ENCODE measurements at regions not wholly inside any gene's neighbourhood (a gene's known extent, or its start where the extent isn't known, plus 50 kb on each side); places are given as distances from the start of the nearest gene placed in this dataset.

- no peak overlapping the region for H3K27ac ChIP-seq (ENCODE audit: low read depth, low read length, poor library complexity, severe bottlenecking)
- no peak overlapping the region for H3K4me2 ChIP-seq (ENCODE audit: low read length)
- H2AFZ ChIP-seq (ENCODE audit: low read length), result no peak overlapping the region
- no peaks in the 10 kb centered on the region for H3K36me3 ChIP-seq (ENCODE audit: insufficient read depth, low read length)
- H3K27me3 ChIP-seq (ENCODE audit: insufficient read depth, low read length), result no peaks in the 10 kb centered on the region
- no peak overlapping the region for H3K9ac ChIP-seq (ENCODE audit: low read length)
- no peaks in the 10 kb centered on the region for H3K4me1 ChIP-seq (ENCODE audit: insufficient read depth, low read length, severe bottlenecking)
- no peak overlapping the region for H3K4me3 ChIP-seq (ENCODE audit: low read depth, low read length, poor library complexity, severe bottlenecking)
- no peaks in the 10 kb centered on the region for H3K9me3 ChIP-seq (ENCODE audit: low read length)
- no peaks in the 10 kb centered on the region for H4K20me1 ChIP-seq (ENCODE audit: insufficient read depth, low read length)
- no peaks in the 10 kb centered on the region for H3K9me2 ChIP-seq (ENCODE audit: low read depth, low read length)
- H3K79me2 ChIP-seq (ENCODE audit: insufficient read depth, low read length), result no peaks in the 10 kb centered on the region
- TF ChIP-seq EZH2 (IDR thresholded peaks at IDR 0.05; ENCODE audit: borderline replicate concordance, low read length) (no peak), CTCF (IDR thresholded peaks at IDR 0.05; ENCODE audit: low read length) (no peak)
- H3F3A ChIP-seq (ENCODE audit: insufficient read depth, low read length), result no peaks in the 10 kb centered on the region
These were observed 214.2 kb downstream of the MREG start for GRCh38 chr2:215799194-215799593.

GRCh38 chr2:215797676-215798075 is 215.7 kb downstream of the MREG start:
- H3F3A ChIP-seq (ENCODE audit: insufficient read depth, low read length), result no peaks in the 10 kb centered on the region
- H3K36me3 ChIP-seq (ENCODE audit: insufficient read depth, low read length), result no peaks in the 10 kb centered on the region
- H4K20me1 ChIP-seq (ENCODE audit: insufficient read depth, low read length), result no peaks in the 10 kb centered on the region
- no peak overlapping the region for H3K27ac ChIP-seq (ENCODE audit: low read depth, low read length, poor library complexity, severe bottlenecking)
- H3K27me3 ChIP-seq (ENCODE audit: insufficient read depth, low read length), result no peaks in the 10 kb centered on the region
- H3K9me2 ChIP-seq (ENCODE audit: low read depth, low read length), result no peaks in the 10 kb centered on the region
- TF ChIP-seq CTCF (IDR thresholded peaks at IDR 0.05; ENCODE audit: low read length) (no peak), EZH2 (IDR thresholded peaks at IDR 0.05; ENCODE audit: borderline replicate concordance, low read length) (no peak)
- no peak overlapping the region for H3K4me3 ChIP-seq (ENCODE audit: low read depth, low read length, poor library complexity, severe bottlenecking)
- H3K9me3 ChIP-seq (ENCODE audit: low read length), result no peaks in the 10 kb centered on the region
- no peaks in the 10 kb centered on the region for H3K4me1 ChIP-seq (ENCODE audit: insufficient read depth, low read length, severe bottlenecking)
- H3K9ac ChIP-seq (ENCODE audit: low read length), result no peak overlapping the region
- no peak overlapping the region for H3K4me2 ChIP-seq (ENCODE audit: low read length)
- no peak overlapping the region for H2AFZ ChIP-seq (ENCODE audit: low read length)
- no peaks in the 10 kb centered on the region for H3K79me2 ChIP-seq (ENCODE audit: insufficient read depth, low read length)

- Histone ChIP-seq H3F3A (ENCODE audit: insufficient read depth, low read length) (no peaks in the 10 kb centered on the region), H3K9me2 (ENCODE audit: low read depth, low read length) (no peaks in the 10 kb centered on the region), H3K27me3 (ENCODE audit: insufficient read depth, low read length) (no peaks in the 10 kb centered on the region), H4K20me1 (ENCODE audit: insufficient read depth, low read length) (no peaks in the 10 kb centered on the region), H3K9ac (ENCODE audit: low read length) (no peak overlapping the region), H3K4me3 (ENCODE audit: low read depth, low read length, poor library complexity, severe bottlenecking) (no peak overlapping the region), H3K4me1 (ENCODE audit: insufficient read depth, low read length, severe bottlenecking) (no peaks in the 10 kb centered on the region), H3K79me2 (ENCODE audit: insufficient read depth, low read length) (no peaks in the 10 kb centered on the region), H3K27ac (ENCODE audit: low read depth, low read length, poor library complexity, severe bottlenecking) (no peak overlapping the region), H3K4me2 (ENCODE audit: low read length) (no peak overlapping the region), H3K36me3 (ENCODE audit: insufficient read depth, low read length) (no peaks in the 10 kb centered on the region), H2AFZ (ENCODE audit: low read length) (no peak overlapping the region), H3K9me3 (ENCODE audit: low read length) (no peaks in the 10 kb centered on the region)
- no peak for TF ChIP-seq EZH2 (IDR thresholded peaks at IDR 0.05; ENCODE audit: borderline replicate concordance, low read length)
- TF ChIP-seq CTCF (IDR thresholded peaks at IDR 0.05; ENCODE audit: low read length), result no peak
These were observed 217.1 kb downstream of the MREG start for GRCh38 chr2:215796140-215796855.
